ENCODE measurements at regions not wholly inside any gene's neighbourhood (a gene's known extent, or its start where the extent isn't known, plus 50 kb on each side); places are given as distances from the start of the nearest gene placed in this dataset.

DNA sequence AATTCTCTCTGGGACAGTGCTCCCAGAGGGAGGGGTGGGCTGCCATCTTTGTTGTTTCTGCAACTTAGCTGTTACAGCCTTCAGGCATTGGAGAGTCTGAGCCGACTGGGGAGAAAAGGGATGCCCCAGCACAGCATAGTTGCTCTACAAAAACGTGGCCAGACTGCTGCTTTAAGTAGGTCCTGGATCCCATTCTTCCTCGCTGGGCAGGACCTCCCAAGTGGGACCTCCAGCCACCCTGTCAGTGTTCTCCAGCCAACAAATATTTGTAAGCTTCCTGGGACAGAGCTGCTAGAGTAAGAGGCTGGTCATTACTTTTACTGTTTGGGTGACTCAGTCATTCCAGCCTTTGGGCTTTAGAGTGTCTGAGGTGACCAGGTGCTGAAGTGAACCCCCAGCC, 292.7 kb upstream of the NREP start:
- TF ChIP-seq, protein P1, sequence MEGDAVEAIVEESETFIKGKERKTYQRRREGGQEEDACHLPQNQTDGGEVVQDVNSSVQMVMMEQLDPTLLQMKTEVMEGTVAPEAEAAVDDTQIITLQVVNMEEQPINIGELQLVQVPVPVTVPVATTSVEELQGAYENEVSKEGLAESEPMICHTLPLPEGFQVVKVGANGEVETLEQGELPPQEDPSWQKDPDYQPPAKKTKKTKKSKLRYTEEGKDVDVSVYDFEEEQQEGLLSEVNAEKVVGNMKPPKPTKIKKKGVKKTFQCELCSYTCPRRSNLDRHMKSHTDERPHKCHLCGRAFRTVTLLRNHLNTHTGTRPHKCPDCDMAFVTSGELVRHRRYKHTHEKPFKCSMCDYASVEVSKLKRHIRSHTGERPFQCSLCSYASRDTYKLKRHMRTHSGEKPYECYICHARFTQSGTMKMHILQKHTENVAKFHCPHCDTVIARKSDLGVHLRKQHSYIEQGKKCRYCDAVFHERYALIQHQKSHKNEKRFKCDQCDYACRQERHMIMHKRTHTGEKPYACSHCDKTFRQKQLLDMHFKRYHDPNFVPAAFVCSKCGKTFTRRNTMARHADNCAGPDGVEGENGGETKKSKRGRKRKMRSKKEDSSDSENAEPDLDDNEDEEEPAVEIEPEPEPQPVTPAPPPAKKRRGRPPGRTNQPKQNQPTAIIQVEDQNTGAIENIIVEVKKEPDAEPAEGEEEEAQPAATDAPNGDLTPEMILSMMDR (conservative IDR thresholded peaks at IDR 0.05; ENCODE audit: low read length) = no peak
- TF ChIP-seq EZH2phosphoT487 (IDR thresholded peaks at IDR 0.05; ENCODE audit: borderline replicate concordance, low read depth, low read length) = no peak
